DMS53 treated with DMSO at 0.1 percent for 48 hours (cell line): ENCODE measurements at regions not wholly inside any gene's neighbourhood (a gene's known extent, or its start where the extent isn't known, plus 50 kb on each side); places are given as distances from the start of the nearest gene placed in this dataset.
"Not testable (repeated sequence)": the region's sequence is repeated elsewhere in the genome, so short reads cannot be mapped to it uniquely, and the experiment has no call there.

Experiments used
- DNase-seq: peaks from one replicate; lab custom pipeline; 2025; ENCODE audit not compliant: unreplicated experiment; lab: John Stamatoyannopoulos, UW

DNA sequence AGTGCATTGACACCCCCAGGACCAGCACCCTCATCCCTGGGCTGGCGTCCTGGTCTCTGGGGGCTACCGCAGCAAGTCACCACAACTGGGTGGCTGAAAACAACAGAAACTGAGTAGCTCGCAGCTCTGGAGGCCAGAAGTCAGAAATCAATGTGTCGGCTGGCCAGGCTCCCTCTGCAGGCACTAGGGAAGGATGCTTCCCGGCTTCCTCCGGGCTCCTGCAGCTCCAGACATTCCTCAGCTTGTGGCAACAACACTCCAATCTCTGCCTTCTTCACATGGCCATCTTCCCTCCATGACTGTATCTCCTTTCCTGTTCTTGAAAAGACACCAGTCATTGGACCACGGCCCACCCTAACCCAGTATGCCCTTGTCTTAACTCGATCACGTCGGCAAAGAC, 224.2 kb downstream of the NPHP4 start:
- no peak for DNase-seq

DNA sequence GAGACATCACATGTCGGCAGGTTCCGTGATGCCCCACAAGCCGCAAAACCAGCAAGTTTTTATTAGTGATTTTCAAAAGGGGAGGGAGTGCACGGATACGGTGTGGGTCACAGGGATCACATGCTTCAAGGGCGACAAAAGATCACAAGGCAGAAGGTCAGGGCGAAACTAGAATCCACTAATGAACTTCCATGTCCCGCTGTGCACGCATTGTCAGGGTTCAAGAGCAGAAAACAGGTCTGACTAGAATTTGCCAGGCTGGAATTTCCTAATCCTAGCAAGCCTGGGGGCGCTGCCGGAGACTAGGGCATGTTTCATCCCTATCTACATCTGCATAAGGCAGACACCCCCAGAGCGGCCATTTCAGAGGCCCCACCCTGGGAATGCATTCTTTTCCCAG, 225.2 kb downstream of the NPHP4 start:
- not testable (repeated sequence) for DNase-seq

DNA sequence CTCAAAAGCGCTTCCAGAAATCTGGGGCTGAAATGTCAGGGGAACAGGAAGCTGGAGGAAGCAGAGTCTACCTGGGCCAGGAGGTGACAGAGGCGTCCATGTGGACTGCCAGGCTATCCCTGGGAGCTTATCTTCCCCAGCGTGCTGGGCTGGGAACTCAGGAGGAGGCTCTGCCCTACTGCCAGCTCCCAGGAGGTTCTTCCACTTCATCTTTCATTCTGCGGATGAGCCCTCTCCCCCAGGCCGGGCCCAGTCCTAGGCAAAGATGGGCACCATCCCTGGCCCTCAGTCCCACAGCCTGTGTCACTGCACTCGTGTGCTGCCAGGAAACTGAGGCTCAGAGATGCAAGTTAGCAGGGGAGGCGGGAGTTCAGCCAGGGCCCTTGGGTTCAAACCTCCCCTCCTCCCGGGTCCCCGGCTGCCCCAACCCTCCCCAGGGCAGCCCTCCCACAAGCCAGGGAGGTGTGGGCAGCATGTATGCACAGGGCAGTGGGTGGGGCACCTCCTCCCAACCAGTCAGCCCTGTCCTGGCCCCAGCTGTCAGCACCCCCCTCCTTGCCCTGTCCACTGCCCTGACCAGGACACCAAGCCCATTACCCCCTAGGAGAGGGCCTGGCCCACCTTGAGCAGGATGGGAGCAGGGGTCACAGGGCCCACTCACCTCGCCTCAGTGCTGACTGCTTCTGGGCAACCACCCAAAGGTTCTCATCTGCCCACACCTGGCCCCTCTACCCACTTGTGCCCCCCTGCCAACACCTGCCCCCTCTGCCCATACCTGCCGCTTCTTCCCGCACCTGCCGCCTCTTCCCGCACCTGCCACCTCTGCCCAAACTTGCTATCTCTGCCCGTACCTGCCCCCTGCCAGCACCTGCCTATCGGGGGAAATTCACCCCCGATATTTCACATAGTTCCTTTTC, 226.0 kb downstream of the NPHP4 start:
- no peak for DNase-seq

DNA sequence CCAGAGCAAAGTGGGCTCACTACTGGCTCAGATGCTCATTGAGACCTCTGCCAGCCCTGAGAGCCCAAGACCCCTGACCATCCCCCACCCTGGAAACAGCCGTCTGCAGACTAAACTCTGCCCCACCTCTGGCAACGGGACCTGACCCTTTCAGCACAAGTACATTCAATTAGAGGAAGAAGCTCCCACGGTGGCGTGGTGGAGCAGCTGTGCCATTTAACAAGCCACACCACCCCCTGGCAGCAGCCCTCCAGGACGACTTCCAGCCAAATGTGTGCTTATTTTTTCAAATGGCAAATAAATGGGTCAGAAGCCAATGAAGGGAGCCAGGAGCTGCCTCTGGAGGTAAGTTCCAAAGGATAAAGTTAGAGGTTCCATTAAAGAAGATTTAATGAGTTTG, 226.7 kb downstream of the NPHP4 start:
- no peak for DNase-seq

DNA sequence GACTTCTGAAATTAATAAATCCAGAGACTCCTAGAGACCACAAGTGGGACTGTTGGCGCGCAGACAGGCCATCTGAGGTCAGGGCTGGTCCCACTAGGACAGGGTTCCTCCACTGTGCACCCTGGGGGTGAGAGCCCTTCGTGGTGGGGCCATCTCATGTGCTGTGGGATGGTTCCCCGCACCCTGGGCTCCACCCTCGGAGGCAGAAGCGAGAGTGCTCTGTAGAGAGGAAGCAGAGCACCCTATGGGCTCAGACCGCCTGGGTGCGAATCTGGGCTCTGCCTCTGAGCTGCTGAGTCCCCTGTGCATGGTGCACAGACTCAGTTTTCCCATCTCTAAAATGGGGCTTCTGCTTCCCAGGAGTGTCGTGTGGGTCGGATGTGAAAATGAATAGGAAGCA, 227.3 kb downstream of the NPHP4 start:
- DNase-seq, result no peak

DNA sequence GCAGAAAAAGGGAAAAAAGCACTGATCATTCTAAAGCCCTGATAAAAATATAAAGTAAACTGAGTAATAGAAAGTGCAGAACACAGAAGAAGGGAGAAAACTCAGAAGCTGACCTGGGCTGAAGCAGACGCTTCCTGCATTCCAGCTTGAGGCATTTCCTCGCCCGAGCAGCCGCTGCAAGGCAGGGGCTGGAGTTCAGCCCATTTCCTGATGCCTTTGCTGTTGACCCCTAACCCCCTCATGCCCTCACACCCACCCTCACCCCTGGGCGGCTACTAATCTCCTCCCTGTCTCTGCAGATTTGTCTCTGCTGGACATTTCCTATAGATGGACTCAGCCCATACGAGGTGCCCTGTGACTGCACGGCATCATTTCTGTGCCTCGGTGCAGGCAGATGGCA, 227.8 kb downstream of the NPHP4 start:
- DNase-seq, result no peak

DNA sequence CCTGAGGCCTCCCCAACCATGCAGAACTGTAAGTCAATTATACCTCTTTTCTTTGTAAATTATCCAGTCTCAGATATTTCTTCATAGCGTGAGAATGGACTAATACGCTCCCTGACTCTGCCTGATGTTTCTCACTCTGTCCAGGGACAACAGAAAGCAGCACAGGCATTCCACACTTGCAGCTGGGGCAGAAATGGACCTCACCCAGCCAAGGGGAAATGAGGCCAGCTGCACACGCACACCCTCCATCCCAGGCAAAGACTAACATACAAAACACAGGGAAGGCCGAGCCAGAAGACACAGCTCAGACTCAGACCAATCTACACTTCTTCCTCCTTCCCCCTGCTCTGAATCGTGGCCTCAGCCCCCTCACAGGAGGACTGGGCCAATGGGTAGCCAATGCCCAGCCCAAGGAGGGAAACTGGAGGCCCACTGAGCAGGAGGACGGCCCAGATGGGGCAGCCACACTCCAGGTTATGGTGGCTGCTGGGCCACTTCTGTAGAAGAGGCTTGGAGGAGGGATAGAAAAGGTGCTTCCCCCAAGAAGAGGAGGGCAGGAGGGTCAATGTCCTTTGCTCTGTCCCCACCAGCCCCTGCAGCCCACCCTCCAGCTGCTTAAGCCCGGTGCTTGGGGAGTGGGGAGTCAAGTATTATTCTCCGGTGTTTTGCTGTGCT, 228.4 kb downstream of the NPHP4 start:
- DNase-seq, result no peak

DNA sequence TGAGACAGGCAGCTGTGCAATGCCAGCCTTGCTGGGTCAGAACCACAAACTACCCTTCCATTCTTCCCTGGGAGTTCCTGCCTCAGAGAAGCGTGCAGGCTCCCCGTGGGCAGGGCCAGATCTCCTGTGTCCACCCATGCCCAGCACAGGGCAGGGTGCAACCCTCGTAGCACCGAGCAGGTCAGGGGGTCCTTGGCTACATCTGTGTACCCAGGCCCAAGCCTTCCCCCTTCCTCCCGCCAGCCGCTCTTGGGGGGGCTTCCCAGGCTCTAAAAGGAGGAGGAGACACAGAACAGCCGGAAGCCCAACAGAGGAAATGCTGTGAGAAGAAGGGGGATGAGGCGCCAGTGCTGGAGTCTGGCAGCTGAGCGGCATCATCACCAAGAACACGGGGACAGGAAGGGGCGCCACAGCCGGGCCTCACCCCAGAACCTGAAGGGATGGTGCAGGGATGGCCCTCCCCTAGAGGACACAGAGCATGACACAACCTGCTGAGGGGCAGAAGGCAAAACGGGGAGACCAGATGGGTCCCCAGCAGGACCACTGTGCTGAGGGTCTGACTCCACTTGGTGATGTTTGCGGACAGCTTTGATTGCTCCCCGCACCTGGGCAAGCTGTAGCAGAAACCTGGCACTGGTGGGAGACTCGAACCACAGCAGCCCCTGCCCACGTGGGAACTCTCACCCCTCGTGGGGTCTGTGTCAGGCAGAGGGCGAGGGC, 233.2 kb downstream of the NPHP4 start:
- no peak for DNase-seq

DNA sequence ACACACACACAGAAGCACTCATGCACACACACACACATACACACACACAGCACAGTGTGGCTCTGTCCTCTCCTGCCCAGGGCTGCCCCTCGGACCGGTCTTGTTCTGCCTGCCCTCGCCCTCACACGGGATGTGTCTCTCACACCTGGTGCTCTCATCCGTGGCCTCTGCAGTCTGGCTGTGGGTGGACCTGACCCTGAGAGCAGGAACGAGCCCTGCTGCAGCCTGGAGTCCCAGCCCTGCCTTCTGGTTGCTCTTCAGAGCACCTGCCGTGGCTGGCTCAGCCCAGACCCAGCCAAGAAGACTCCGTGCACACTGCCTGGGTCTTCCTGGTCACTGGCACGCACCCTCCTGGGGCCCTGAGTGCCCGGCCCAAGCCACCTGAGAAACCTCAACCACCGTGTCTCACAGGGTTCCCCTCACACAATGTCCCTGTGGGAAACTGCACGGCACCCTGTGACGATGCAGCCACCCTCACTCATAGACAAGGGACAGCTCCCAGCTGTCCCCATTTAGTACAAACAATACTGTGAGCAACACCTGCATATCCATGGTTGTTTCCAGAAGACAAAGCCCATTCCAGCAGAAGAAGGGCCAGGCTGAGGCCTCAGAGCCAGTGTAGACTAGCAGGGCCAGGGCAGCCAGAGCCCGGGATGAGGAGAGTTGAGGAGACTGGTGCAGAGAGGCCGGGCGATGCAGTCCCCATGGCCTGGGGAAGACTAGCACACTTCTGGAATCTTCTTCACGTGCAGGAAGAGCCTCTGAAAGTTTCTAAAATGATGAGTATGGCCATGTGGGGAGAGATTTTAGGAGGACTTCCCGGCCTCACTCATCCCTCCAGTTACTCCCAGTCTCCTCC, 234.0 kb downstream of the NPHP4 start:
- DNase-seq, result no peak

DNA sequence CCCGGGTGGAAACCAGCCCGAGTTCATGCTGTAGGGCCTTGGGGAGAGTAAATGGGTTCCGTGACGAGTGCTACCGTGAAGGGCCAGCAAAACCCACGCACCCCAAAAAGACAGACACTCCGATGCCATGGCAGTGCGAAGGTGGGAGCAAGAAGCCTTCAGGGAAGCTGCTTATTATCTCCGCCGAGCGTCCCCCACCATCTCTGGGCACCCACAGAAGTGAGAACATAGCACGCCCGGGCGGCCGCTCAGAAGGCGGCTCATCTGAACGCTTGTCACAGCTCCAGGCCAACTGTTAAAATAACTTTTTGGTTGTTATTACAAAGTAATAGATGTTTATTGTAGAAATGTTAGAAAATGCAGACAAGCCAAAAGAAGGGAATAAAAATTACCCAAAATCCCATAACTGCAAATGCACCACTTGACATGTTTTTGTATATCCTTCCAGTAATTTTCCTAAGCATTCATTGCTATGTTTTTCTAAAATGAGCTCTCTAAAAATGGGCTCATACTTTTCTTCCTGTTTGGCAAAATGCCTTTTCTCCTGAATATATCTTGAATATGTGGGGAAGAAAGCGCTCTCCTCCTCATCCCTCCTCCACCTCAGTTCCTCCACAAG, 234.9 kb downstream of the NPHP4 start:
- no peak for DNase-seq

DNA sequence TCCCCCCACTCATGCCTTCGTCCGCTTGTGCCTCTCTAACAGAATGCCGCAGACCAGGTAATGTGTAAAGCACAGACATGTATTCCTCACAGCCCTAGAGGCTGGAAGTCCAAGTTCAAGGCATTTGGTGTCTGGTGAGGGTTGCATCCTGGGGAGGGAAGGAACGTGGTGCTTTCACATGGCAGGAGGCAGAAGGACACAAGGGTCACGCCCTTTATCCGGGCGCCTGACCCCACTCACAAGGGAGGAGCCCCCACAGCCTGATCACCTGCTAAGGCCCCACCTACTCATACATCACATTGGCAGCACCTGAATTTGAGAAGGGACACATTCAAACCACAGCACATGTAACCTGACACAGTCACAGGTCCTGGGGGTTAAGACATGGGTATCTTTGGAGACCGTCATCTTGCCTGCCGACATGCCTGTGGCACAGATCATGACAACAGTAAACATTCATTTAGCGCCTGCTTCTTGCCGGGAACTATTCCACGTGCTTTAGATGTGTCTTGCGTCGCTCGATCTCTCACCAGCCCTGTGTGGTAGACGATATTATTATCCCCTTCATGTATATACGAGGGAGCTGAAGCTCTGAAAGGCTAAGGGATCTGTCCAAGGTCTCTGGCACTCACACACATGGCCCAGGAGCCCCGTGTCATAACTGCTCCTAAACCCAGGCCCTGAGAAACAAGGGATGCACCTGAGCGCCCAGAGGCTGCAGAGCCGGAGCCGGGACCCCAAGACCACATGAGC, 235.6 kb downstream of the NPHP4 start:
- no peak for DNase-seq

DNA sequence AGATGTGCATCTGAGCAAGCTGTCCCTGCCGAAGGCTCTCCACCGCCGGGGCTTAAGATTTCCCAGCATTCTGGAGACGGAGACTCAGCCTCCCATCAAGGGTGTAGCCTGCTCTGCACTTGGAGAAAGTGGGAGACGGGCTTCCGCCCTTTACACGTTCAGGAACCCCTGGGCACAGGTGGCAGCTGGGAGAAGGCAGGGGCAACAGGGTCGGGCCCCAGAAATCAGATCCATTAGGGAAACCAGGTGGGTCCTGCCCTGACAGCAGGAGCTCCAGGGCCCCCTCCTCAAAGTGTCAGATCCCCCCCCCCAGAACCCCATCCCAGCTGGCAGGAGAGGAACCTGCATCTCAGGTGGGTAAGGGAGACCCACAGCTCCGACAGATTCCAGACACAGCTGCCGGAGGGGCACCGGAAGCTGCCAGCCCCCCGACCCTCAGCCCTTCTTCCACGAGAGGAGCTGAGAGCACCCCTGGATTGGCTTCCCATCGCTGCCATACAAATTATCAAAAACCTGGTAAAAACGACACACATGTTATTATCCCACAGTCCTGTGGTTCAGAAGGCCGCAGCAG, 236.6 kb downstream of the NPHP4 start:
- no peak for DNase-seq

DNA sequence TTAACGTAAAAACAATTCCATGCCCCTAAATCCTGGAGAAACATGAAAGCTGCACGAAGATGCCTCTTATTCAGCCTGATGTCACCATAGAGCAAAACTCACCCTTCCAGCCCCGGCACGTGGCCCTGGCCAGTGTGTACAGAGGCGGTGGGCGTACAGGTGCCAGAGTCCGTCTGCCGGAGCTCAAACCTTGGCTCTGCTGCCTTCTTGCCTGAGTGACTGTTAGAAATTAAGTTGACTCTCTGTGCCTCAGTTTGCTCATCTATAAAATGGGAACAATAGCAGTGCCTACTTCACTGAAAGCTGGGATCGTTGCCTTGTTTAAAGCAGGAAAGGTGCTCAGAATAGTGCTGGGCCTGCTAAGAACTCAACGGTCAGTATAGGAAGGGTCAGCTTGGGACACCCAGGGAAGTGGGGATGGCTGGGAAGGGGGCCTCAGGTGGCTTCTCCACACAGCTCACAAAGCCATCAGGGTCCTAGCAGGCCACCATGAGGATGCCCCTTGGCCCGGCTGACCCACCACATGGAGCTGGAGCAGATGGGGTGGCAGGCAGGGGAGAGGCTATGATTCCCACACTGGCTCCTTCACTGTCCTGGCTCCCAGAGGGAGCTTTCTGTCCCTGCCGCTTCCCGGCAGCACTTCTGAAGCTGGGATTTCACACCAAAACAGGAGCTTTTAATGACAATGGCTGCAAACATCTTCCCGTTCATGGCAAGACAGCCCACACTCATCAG, 237.2 kb downstream of the NPHP4 start:
- no peak for DNase-seq

DNA sequence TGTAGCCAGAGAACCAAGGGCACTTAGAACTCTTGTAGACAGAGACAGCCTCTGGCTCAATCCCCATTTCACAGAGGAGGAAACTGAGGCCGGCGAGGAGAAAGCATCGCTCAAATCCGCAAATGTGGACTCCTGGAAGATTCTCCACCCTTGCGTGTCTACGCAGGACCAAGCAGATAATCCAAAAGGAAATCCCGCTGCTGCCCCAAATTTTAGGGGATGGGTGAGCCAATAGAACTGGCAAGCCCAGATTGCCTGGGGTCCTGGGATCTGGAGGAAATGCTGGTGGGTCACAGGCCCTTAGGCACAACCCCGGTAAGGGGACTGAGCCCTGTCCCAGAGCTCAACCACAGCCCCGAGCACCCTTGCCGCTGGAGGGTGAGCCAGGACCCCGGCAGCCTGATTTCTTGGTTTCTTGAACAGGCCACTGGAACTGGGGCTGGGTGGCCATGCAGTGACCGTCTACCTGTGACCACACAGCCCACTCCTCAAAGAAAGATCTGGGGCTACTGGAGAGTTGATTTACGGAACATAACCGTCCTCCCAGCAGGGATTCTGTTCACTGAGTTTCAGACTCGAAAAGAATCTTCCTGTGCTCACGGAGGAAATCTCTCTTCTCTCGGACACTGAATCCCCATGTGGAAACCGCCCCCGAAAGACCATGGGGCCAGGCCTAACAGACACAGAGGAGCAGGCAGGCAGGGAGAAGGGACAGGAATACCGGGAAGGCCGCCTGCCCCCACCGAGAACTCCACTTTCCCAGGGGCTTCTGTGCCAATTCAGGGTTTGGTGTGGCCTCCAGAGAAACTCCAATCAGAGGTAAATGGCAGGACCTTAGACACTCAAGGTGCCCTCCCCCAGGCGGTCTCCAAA, 238.4 kb downstream of the NPHP4 start:
- no peak for DNase-seq

DNA sequence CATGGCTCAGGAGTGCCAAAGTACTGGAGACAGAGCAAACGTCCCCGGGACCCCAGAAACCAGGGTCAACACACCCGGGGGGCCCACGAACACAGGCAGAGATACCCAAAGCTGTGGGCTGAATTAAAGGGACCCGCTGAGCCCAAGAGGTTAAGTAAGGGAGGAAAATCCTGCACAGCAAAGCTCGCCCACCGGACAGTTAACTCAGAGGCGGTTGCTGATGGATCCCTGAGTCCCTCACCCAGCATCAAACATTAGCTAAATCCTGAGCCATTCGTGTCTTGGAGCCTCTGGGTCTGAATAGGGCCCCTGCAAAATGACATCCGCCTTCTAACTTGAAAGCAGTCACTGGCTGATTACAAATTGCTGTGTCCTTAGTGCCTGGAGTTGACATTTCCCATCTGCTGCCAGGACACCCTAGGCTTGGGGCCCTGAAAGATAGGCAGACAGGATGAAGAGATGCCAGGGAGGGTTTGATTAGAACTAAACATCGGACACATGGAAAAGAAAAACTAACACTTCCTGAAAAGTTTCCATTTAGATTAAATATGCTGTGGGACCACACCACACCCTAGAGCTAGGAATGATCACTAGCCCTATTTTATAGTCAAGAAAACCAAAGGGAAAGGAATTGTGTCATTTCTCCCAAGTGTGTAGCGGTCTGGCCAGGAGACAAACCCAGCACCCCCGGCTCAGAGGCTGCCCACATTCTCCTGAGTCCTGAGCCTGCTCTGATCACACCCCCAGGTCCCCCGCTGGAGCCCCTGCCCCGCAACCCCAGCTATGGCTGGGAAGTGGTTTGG, 239.3 kb downstream of the NPHP4 start:
- no peak for DNase-seq

DNA sequence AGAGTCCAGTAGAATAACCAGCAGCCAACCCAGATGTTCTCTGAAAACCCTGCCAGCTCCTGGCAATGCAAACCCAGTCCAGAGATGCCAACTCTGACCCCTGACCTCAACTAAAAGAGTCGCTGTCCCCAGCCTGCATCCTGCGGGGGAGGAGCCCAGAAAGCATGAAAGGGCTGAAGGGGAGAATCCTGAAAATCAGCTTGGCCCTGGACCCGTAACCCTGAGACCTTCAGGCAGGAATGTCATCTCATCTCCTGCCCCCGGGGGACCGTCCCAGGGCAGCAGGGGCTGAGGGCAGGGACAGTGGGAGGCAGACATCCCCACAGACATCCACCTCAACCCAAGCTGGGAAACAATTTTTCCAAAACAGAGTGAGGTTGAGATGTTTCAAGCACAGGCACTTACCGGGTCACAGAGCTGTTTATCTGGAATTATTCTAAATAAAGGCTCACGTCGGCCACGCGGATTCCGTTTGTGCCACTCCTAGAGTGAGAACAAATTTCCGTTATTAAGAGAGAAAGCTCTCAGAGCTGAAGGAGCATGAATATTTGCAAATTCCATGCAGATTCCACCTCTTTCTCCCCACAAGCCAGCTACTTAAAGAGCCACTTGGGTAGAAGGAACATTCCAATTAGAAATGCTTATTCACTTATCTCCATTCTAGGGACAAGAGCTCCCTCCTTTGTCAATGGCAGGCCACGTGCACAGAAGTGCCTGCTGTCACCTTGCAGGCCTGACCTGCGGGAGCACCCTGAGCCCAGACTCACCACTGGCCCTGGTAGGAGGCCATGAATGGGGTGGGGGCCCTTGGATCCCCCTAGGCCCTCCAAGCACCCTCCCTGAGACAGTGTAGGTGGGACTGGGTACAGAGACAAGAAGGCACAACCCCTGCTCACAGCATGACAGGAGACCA, 240.1 kb downstream of the NPHP4 start:
- DNase-seq, result no peak
